Fibroblast of skin of scalp (primary cell): ENCODE measurements at regions not wholly inside any gene's neighbourhood (a gene's known extent, or its start where the extent isn't known, plus 50 kb on each side); places are given as distances from the start of the nearest gene placed in this dataset.

Experiments
- DNase-seq: peaks from one replicate; pipeline ENCODE4 v3.0.0-alpha.2; 2013

DNA sequence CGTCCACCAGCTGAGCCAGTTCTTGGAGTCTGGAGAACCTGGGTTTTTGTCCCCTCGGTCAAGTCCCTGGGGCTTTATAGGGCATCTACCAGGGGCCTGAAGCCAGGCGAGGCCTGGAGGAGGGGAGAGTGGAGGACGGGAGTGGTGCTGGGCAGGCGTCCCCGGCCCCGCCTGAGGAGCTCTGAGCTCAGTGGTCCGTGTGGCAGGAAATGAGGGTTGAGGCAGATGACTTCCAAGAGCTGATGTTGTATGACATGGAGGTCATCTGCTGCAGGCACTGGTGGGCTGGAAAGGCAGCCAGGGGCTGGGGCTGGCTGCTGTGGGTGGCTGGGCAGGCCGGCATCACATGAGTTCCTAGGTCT, 118.5 kb upstream of the HS6ST1 start:
- DNase-seq = no peak

- DNase-seq = no peak
These were observed 119.4 kb upstream of the HS6ST1 start for GRCh38 chr2:128438091-128438490.

GRCh38 chr2:128438586-128438985, 119.9 kb upstream of the HS6ST1 start:
- DNase-seq = no peak

- no peak for DNase-seq
These were observed 120.5 kb upstream of the HS6ST1 start for GRCh38 chr2:128439031-128439790.

DNA sequence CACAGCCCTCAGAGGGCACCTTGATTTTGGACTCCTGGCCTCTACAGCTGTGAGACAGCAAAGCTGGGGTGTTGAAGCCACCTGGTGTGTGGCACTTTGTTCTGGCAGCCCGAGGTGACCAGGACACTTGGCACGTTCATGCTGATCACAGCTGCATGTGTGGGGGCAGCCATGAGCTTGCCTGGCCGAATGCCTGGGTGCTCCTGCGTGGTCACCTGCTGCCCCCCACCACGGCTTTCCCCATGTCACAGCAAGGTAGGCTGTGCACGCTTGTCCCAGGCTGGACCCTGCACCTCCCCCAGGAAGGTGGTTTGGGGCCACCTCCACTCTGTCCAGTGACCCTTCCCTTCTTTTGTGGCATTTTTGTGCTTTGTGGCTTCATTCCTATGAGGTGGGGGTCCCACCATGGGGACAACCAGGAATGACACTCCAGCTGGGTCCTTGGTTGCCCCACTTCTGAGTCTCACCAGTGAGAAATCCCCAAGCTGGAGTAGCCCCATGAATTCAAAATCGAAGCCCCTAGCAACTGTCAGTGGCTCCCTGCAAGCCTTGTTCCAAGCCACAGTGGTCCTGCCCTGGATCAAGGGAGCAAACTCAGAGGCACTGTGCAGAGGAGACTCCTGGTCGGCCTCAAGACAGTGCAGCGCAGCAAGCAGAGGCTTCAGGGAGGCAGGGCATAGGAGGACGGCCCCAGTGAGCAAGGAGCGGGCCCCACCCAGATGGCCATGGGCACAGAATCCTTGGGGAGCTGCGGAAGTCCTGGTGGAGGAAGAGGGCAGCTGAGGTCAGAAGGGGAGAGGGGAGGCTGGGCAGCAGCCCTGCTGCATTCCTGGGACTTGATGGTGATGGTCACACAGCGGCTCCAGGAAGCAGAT, 121.4 kb upstream of the HS6ST1 start:
- no peak for DNase-seq

GRCh38 chr2:128440666-128441340, 122.1 kb upstream of the HS6ST1 start:
- DNase-seq = no peak

- DNase-seq = no peak
These were observed 122.8 kb upstream of the HS6ST1 start for GRCh38 chr2:128441341-128442052.

DNA sequence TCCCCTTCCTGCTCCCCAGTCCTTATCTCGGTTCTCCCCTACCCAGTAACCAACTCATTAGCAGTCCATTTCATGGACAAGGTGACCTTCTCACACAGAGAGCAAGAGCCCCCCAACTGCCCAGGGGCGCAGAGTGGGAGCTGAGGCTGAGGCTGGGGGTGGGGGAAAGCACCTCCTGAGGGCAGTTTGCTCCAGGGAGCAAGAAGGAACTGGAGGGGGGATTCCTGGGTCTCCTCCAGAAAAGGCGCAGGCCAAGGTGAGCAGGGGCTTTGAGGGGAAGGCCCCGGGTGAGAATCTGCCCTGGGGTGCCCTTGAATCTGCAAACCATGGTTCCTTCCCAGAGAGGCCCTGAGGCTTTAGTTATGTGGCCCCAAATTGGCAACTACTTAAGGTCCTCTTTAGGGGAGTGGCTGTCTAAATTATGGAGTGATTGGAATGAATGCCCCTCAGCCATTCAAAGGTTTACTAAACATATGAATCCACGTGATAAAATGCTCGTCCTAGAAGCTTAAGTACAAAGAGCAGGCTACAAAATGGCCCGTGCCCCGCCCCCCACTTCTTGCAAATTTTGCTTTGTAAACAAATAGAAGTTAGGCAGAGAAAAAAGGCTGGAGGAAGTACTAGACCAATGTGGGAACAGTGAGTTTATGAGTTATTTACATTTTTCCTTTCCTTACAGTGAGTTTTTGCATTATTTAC, 123.5 kb upstream of the HS6ST1 start:
- no peak for DNase-seq

GRCh38 chr2:128442891-128443302, 124.2 kb upstream of the HS6ST1 start:
- no peak for DNase-seq

GRCh38 chr2:128444121-128444771, 125.6 kb upstream of the HS6ST1 start:
- no peak for DNase-seq

DNA sequence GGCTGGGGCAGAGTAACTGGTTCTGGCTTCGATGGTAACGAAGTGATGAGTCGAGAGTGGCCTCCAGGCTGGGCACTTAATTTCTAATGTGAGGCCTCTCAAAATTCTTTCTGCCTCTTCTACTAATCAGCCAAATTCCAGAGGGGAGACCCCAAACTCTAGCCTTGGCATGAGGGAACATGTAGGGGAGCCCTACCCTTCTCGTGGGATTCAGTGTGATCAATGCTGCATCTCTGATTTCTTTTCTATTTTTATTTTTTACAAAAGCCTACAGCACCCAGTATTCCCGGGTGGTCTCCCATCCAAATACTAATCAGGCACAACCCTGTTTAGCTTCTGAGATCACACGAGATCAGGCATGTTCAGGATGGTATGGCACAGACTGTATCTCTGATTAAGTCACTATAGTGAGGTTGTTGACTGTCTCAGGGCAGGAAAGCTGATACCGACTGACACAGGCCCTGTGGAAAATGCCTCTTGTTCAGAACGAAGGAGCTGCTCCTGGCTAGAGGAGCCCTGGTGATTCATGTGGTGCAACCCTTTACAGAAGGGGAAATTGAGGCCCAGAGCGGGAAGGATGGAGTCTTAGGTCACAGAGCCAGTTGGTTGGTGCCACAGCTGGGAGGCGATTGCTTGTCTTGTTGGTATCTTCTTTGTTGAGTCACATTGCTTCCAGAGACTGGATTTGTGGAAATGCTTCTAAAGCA, 126.3 kb upstream of the HS6ST1 start:
- DNase-seq = no peak

GRCh38 chr2:128445523-128445900, 126.8 kb upstream of the HS6ST1 start:
- DNase-seq = no peak

GRCh38 chr2:128446049-128446873, 127.6 kb upstream of the HS6ST1 start:
- no peak for DNase-seq

DNA sequence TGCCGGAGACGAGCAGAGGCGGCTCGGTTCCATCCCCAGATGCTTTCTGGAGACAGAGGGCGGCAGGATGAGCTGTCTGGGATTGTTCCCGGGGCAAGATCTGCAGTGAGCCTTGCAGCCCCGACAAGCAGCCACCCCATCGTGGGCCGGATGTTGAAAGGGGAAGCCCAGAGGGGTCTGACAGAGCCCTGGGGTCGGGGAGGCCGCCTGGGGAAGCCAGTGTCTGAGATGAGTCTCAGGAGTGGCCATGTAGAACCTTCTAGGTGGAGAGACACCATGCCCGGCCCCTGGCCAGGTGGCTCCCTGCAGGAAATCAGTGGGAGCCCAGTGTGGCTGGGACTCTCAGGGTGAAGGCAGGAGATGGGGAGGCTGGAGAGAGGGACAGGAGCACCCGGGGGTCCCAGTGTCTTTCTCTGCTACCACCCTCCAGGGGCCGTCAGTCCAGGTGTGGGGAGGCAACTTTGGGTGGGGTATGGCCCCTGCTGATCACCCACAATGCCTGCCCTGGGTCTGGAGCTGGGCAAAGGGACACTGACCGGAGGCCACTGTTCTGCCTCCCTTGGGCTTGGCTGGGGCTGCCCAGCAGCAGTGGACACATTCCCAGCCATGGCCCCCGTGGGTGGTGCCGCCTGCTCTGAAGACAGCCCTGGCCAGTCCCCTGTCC, 128.3 kb upstream of the HS6ST1 start:
- no peak for DNase-seq

DNA sequence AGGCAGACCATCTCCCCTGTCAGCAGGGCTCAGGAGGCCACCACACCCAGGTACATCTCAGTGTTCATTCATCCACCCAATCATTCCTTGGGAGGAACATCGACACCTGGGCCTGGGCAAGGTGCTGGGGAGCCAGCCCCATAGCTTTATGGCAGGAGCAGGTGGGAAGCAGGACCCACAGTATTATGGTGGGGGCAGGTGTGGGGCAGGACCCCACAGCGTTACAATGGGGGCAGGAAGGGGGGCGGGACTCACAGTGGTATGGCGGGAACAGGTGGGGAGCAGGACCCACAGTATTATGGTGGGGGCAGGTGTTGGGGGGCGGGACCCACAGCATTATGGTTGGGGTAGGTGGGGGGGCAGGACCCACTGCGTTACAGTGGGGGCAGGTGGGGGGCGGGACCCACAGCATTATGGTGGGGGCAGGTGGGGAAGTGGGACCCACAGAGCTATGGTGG, 128.9 kb upstream of the HS6ST1 start:
- DNase-seq = no peak

GRCh38 chr2:128448331-128449225, 129.9 kb upstream of the HS6ST1 start:
- DNase-seq = no peak

GRCh38 chr2:128449226-128450061, 130.8 kb upstream of the HS6ST1 start:
- DNase-seq = no peak
